ENCODE measurements at regions not wholly inside any gene's neighbourhood (a gene's known extent, or its start where the extent isn't known, plus 50 kb on each side); places are given as distances from the start of the nearest gene placed in this dataset.

DNA sequence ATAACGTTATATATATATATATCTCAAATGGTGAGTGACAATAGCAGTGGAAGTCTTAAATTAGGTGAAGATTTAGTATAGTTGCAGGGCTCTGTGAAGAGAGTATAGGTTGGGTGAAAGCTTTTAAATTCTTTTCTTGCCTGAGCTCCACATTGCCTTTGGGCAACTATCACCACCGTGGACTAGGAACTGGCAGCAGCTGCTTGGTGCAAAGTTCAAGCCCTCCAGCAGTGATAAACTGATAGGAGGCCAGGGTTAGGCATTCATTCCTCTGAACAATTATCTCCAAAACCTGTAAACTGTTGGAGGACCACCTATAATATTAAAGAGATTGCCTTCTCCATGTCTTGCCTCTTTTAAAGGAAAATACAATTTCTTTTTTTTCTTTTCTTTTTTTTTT lies 91.2 kb upstream of the ATXN7L3B start:
- no peak for DNase-seq
- intact Hi-C loops (cut with DNase I) = no loop called here

DNA sequence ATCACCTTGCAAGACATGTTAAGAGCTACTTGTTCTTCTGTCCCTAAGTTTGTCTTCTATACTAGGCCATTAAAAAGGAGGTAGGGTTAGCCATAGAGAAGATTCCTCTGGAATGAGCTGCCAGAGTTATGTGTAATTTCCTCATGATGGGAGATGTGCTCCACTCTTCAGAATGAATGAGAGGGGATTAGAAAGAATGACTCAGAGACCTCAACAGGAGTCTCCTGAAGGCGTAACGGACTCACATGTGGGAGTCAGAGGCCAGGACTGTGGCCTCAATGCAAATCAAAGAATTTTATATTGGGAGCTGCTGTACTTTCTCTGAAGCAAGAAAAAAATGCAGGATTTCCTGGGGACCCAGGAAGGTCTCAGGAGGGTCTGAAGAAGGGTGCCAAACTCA lies 87.8 kb upstream of the ATXN7L3B start:
- no peak for DNase-seq
- intact Hi-C loops (cut with DNase I) = no loop called here
- ATAC-seq = no peak

More for the DNA sequence above, 91.2 kb upstream of the ATXN7L3B start:
- ATAC-seq = no peak

DNA sequence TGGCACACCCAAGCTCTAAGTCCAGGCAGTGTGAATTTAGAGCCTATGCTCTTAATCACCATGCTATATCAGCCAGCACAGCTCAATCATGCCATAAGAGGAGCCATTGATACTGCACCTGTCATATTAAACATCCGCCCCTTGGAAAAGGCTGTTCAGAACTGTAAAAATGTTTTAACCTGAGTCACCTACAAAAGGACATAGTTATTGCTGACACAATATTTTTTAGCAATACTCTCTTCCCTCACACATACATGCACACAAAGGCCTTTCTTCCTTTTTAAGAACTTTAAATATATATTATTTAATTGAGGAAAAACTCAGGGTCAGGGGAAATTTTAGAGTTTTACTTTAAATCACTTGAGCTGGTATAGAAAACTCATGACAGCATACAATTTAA lies 83.5 kb upstream of the ATXN7L3B start:
- DNase-seq (no peak), ATAC-seq (no peak)
- intact Hi-C loops (cut with DNase I) = no loop called here

DNA sequence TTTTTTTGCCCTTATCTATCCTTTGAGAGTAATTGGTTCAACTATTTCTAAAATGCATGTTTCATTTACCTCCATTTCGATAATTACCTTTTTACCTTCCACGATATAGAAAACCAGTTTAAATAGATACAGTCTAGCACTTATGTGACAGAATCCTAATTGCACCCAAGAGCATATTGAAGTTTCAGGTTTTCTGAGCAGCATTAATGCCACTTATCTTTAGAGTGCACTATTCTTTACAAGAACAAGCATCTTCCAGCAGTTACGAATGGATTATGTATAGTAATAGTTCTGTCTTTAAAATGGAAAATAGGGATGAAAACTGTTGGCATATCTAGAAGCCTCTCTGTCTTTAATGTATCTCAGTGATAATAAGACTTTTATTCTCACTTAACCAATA lies 82.2 kb upstream of the ATXN7L3B start:
- ATAC-seq (no peak), DNase-seq (no peak)
- intact Hi-C loops (cut with DNase I) = no loop called here

DNA sequence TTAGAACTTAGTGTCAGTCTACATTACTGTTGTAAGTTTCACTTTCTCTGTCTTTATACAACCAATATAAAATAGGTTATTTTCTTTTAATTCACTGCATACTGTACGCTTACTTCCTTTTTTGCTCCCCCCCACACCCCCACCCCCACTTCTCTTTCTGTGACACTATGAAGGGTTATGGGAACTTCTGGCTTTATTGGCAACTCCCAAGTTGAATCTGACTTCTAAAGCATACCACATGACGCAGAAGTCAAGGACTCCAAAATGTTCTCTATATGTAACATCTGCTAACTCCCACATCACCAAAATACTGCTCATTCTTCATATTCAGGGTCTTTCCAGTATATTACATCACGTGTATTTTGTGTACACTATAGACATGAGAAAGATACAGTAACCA lies 81.2 kb upstream of the ATXN7L3B start:
- intact Hi-C loops (cut with DNase I) = no loop called here
- DNase-seq (no peak), ATAC-seq (no peak)

DNA sequence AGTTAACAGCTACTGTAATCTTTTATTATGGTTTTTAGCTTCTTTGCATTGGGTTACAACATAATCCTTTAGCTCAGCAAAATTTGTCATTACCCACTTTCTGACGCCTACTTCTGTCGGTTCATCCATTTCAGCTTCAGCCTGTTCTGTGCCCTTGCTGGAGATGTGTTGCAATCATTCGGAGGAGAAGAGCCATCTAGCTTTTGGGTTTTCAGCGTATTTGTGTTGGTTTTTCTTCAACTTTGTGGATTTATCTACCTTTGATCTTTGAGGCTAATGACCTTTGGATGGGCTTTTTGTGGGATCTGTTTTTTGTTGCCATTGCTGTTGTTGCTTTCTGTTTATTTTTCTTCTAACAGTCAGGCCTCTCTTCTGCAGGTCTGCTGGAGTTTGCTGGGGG lies 69.2 kb upstream of the ATXN7L3B start:
- DNase-seq (no peak), ATAC-seq (no peak)
- intact Hi-C loops (cut with DNase I) = no loop called here

DNA sequence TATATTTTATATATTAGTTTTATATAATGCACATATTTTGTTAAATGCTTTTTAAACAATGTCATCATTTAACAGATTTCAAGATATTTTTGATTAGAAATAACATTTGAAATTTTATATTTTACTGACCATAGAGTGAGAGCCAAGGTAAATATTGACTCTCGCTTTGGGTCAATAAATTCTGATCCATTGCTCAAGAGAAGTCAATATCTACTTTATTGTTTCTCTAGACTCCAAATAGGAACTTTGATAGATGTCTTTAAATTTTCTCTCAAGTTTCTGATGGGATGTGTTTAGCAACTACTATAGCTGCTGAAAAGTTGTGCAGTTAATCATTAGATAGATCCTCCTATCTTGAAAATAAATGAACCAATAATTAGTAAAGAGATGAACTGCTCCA lies 61.4 kb upstream of the ATXN7L3B start:
- ATAC-seq (no peak), DNase-seq (no peak)
- intact Hi-C loops (cut with DNase I) = no loop called here

DNA sequence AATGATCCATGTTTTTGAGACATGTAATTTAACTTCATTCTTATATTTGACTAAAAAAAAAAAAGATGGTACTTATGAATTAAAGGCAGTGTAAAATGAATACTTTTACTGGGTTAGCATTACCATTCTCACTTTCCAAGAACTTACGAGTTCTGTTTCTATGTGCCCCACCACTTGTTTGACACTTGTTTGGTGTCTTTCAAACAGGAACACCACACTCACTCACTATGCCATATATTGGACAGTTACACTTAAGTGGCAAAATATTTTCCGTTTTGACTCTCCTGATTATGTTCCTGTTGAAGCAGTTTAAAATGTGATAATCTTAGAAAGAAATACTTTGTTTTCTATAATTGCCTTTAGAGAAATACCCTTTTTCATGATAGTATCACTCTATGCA lies 56.6 kb upstream of the ATXN7L3B start:
- ATAC-seq (no peak), DNase-seq (no peak)
- intact Hi-C loops (cut with DNase I) = no loop called here

DNA sequence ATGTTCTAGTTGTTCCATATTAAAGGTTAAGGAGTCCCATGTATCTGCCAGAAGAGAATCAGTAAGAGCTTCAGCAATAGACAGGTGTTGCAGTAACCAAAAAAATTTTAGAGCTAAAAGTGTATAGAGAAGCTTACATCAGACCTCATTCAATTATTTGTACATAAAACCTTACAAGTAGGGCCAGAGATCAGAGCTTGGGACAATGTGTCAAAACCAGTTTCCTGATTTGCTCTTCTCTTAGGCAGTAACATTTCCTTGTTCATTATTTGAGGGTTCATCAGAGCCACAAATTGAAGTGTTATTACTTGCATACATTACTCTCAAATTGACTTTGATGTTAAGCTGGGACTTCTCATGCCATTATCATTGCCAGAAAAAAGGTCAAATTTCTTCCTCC lies 55.5 kb upstream of the ATXN7L3B start:
- ATAC-seq (no peak), DNase-seq (no peak)
- intact Hi-C loops (cut with DNase I) = no loop called here

DNA sequence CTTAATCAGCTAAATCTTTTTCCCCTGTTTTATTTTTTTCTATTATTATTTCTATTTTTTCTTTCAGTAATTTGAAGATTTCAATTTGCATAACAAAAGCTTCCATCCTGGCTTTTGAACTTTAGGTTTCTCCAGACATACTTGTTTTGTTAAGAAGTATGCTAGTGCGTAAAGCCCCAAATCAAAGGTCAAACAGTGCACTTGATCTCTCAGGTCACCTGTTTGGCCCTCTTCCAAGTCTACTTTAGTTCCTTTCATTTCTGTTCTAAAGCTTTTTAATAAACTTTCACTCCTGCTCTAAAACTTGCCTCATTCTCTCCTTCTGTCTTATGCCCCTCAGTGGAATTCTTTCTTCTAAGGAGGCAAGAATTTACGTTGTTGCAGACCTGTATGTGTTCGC lies 54.6 kb upstream of the ATXN7L3B start:
- intact Hi-C loops (cut with DNase I) = no loop called here
- ATAC-seq (no peak), DNase-seq (no peak)

Data from left cardiac atrium (tissue), 4 donors.